K562 (cell line): ENCODE measurements at regions not wholly inside any gene's neighbourhood (a gene's known extent, or its start where the extent isn't known, plus 50 kb on each side); places are given as distances from the start of the nearest gene placed in this dataset.

Experiments used
- ATAC-seq: fragments of 200-7000 bp; cut with Tn5 transposase; 3 replicates; pipeline ENCODE4 v1.9.1; 2020; ENCODE audit warnings: moderate library complexity
- BruUV-seq: library from RNA; stranded (reverse); fragments of 400-500 nt; replicated peaks from 2 replicates; lab custom pipeline; 2021; lab: Mats Ljungman, UMichigan
- CTCF ChIA-PET: fragments of 300-600 bp; formaldehyde crosslinking; extraction: SDS; loops from one replicate; lab custom pipeline; 2021; ENCODE audit warnings: low intra/inter-chr PET ratio; lab: Yijun Ruan, JAX
- POLR2A ChIA-PET: fragments of 300-600, 350-650 bp; sonication (Branson Sonifier 250); formaldehyde crosslinking; extraction: SDS; loops from one replicate; lab custom pipeline; 2021; ENCODE audit warnings: antibody characterized with exemption, inconsistent platforms; lab: Yijun Ruan, JAX
- DNase-seq, 4 experiments: peaks; one replicate each; pipeline versions ENCODE4 v3.0.0 to v3.0.0-alpha.2; 2011 to 2018; ENCODE audit warnings: low spot score in 3 of 4, mixed read lengths in 3 of 4; ENCODE audit errors: extremely low read depth in 1 of 4
- FAIRE-seq: peaks from 2 replicates; lab custom pipeline; 2011; peaks lifted over from hg19 to GRCh38; lab: Jason Lieb, UNC
- H2AFZ ChIP-seq: 2 replicates; pipeline ENCODE4 v1.6.0; 2011; ENCODE audit warnings: low read depth, low read length, control low read depth, inconsistent platforms
- H3K27ac ChIP-seq: fragments of 200-600 bp; 3 replicates; pipeline ENCODE4 v1.8.0; 2011; ENCODE audit warnings: low read depth, mild to moderate bottlenecking, control low read depth, inconsistent platforms, low read length, moderate library complexity, mixed read lengths; ENCODE audit errors: extremely low read depth
- H3K27me3 ChIP-seq, 2 experiments: fragments of 300-600 bp in 1 of 2; 2 replicates in 1 of 2; 3 replicates in 1 of 2; pipeline versions ENCODE4 v1.6.0 to v1.8.0; 2011; ENCODE audit warnings: inconsistent platforms in 2 of 2, low read length in 2 of 2, mild to moderate bottlenecking in 1 of 2, mixed read lengths in 1 of 2, moderate library complexity in 1 of 2; ENCODE audit not compliant: control insufficient read depth in 2 of 2, insufficient read depth in 2 of 2
- H3K36me3 ChIP-seq: fragments of 300-600 bp; 3 replicates; pipeline ENCODE4 v1.8.0; 2011; ENCODE audit warnings: mild to moderate bottlenecking, low read length, inconsistent platforms; ENCODE audit not compliant: control insufficient read depth, insufficient read depth
- H3K4me1 ChIP-seq, 2 experiments: fragments of 200-600 bp in 1 of 2; replicated peaks in 1 of 2; 2 replicates in 1 of 2; 3 replicates in 1 of 2; pipeline versions ENCODE4 v1.5.1 to v1.8.0; 2011; ENCODE audit warnings: inconsistent platforms in 2 of 2, low read length in 2 of 2, mild to moderate bottlenecking in 1 of 2, mixed read lengths in 1 of 2, moderate library complexity in 1 of 2; ENCODE audit not compliant: control insufficient read depth in 2 of 2, insufficient read depth in 2 of 2
- H3K4me2 ChIP-seq: 2 replicates; pipeline ENCODE4 v1.6.1; 2011; ENCODE audit warnings: low read length, control low read depth, inconsistent platforms, mixed read lengths; ENCODE audit not compliant: insufficient read depth
- H3K4me3 ChIP-seq: fragments of 200-600 bp; sonication (generic), shearing (Covaris generic); 2 replicates; pipeline ENCODE4 v1.5.1; 2016; ENCODE audit warnings: control low read depth, inconsistent platforms
- H3K79me2 ChIP-seq: fragments of 200-600 bp; 3 replicates; pipeline ENCODE4 v1.8.0; 2011; ENCODE audit warnings: low read length, inconsistent platforms; ENCODE audit not compliant: control insufficient read depth, insufficient read depth
- H3K9ac ChIP-seq, 2 experiments: 2 replicates each; pipeline versions ENCODE4 v1.6.0 to v1.6.1; 2011; ENCODE audit warnings: low read depth in 2 of 2, low read length in 2 of 2, control low read depth in 1 of 2, inconsistent platforms in 1 of 2, mild to moderate bottlenecking in 1 of 2, mixed read lengths in 1 of 2; ENCODE audit not compliant: insufficient read depth in 1 of 2
- H3K9me1 ChIP-seq: one replicate; pipeline ENCODE4 v1.6.0; 2011; ENCODE audit warnings: inconsistent platforms, mild to moderate bottlenecking, low read length, moderate library complexity; ENCODE audit not compliant: control insufficient read depth, insufficient read depth
- H3K9me3 ChIP-seq: replicated peaks from 2 replicates; pipeline ENCODE4 v1.5.1; 2011; ENCODE audit warnings: low read depth, low read length, inconsistent platforms; ENCODE audit not compliant: control insufficient read depth, insufficient read depth
- H4K20me1 ChIP-seq: replicated peaks from 2 replicates; pipeline ENCODE4 v1.6.1; 2011; ENCODE audit warnings: low read length, inconsistent platforms, mixed read lengths; ENCODE audit not compliant: control insufficient read depth, insufficient read depth
- BRD9 ChIP-seq: fragments of 450-650 bp; IDR thresholded peaks from 2 replicates; pipeline ENCODE4 v1.6.1; 2018; ENCODE audit warnings: low read depth; ENCODE audit not compliant: partially characterized antibody
- ESRRB ChIP-seq: fragments of 250-450 bp; sonication (Bioruptor Pico); IDR thresholded peaks from 2 replicates; pipeline ENCODE4 v1.5.0; 2020; ENCODE audit warnings: mild to moderate bottlenecking, moderate library complexity, borderline replicate concordance
- PHF21A ChIP-seq: fragments of 450-650 bp; IDR thresholded peaks from 2 replicates; pipeline ENCODE4 v1.6.1; 2017; ENCODE audit warnings: low read depth, borderline replicate concordance
- PRDM10 ChIP-seq: fragments of 450-650 bp; IDR thresholded peaks from 2 replicates; pipeline ENCODE4 v1.6.1; 2018; ENCODE audit not compliant: partially characterized antibody
- SIX5 ChIP-seq, 2 experiments: IDR thresholded peaks; 2 replicates each; pipeline ENCODE4 v1.6.1; 2011; ENCODE audit warnings: low read length in 2 of 2, borderline replicate concordance in 1 of 2, low read depth in 1 of 2, mild to moderate bottlenecking in 1 of 2, moderate library complexity in 1 of 2; ENCODE audit not compliant: insufficient read depth in 1 of 2
- ZNF143 ChIP-seq: sonication (generic); formaldehyde crosslinking; IDR thresholded peaks from 2 replicates; pipeline ENCODE4 v1.9.0; 2022; ENCODE audit warnings: mild to moderate bottlenecking, missing genetic modification reagents
- ZNF324 ChIP-seq: fragments of 250-450 bp; sonication (Bioruptor Pico); IDR thresholded peaks from 2 replicates; pipeline ENCODE4 v1.4.0; 2020; ENCODE audit warnings: mild to moderate bottlenecking
- ZNF444 ChIP-seq: fragments of 250-450 bp; sonication (Bioruptor Pico); IDR thresholded peaks from 2 replicates; pipeline ENCODE4 v1.4.0; 2020; ENCODE audit warnings: mild to moderate bottlenecking, moderate library complexity
- ZNF584 ChIP-seq: fragments of 200-800 bp; sonication (Bioruptor generic); IDR thresholded peaks from 2 replicates; pipeline ENCODE4 v1.6.1; 2016; ENCODE audit warnings: low read depth, mild to moderate bottlenecking, missing genetic modification characterization, missing compliant biosample characterization
- ZNF79 ChIP-seq: fragments of 250-450 bp; sonication (Bioruptor Pico); IDR thresholded peaks from 2 replicates; pipeline ENCODE4 v1.4.0; 2020; ENCODE audit warnings: low read depth, mild to moderate bottlenecking, moderate library complexity
- WGBS: fragments of 100-300 bp; shearing (Covaris generic); methylation state at CpG from one replicate; pipeline ENCODE4 v1.1.6; 2016; ENCODE audit warnings: low coverage, mixed read lengths; ENCODE audit not compliant: insufficient coverage; ENCODE audit errors: missing lambda C conversion rate; 5-methylcytosine and 5-hydroxymethylcytosine counted together
- in situ Hi-C: fragments of 300-500 bp; cut with MboI; formaldehyde crosslinking; loops from 4 replicates; pipeline ENCODE4 v1.15.0; 2018; ENCODE audit warnings: inconsistent platforms, mixed read lengths
- intact Hi-C: fragments of 100-400 bp; cut with micrococcal nuclease; formaldehyde crosslinking; loops from 2 replicates; pipeline ENCODE4 v1.14.2; 2022

- H3K79me2 ChIP-seq, result no peaks in the 10 kb centered on the region
- H3K27me3 ChIP-seq, result no peaks in the 10 kb centered on the region
- no peaks in the 10 kb centered on the region for H3K36me3 ChIP-seq
- TF ChIP-seq ESRRB (CRISPR knock-in tag) (no peak), SIX5 (IDR thresholded peaks at IDR 0.05; ENCODE audit: borderline replicate concordance in 1 of 2, insufficient read depth in 1 of 2, low read depth in 1 of 2, low read length in 2 of 2) (no peak), ZNF584 (CRISPR knock-in tag) (no peak), ZNF324 (no peak), BRD9 (no peak), ZNF79 (CRISPR knock-in tag) (no peak), ZNF444 (CRISPR knock-in tag) (no peak), PRDM10 (no peak), ZNF143 (CRISPR knock-in tag) (no peak), PHF21A (no peak)
- no peak overlapping the region for H2AFZ ChIP-seq
- no peaks in the 10 kb centered on the region for H3K9me3 ChIP-seq
- ChIA-PET POLR2A (no interaction called here), CTCF (no interaction called here)
- H4K20me1 ChIP-seq, result no peaks in the 10 kb centered on the region
- no peaks in the 10 kb centered on the region for H3K4me1 ChIP-seq
- H3K27ac ChIP-seq, result no peak overlapping the region
- ATAC-seq, result no peak
- intact Hi-C loops, result no loop called here
- DNase-seq, result no peak
- no peak overlapping the region for H3K4me3 ChIP-seq
- BruUV-seq, result no TSS peak
- H3K4me2 ChIP-seq, result no peak overlapping the region
- H3K9ac ChIP-seq, result no peak overlapping the region
- H3K9me1 ChIP-seq, result no peaks in the 10 kb centered on the region
- in situ Hi-C loops, result no loop called here
- 0% methylated on average over 3 of the region's 3 CpGs for WGBS
- no peak for FAIRE-seq
Observed at GRCh38 chr9:11722957-11723356, 970.2 kb upstream of the TYRP1 start.
